Muscle of back (tissue), 3 donors: ENCODE measurements at regions not wholly inside any gene's neighbourhood (a gene's known extent, or its start where the extent isn't known, plus 50 kb on each side); places are given as distances from the start of the nearest gene placed in this dataset.
A peak's percentile ranks its signal among the peaks of the same experiment; 100 is the strongest.

Experiments
- DNase-seq, 3 donors: peaks; one replicate each; pipeline versions ENCODE4 v3.0.0 to v3.0.0-alpha.2; 2013

GRCh38 chr12:89995870-89996269 lies 287.2 kb upstream of the ATP2B1 start:
- DNase-seq = no peak

DNA sequence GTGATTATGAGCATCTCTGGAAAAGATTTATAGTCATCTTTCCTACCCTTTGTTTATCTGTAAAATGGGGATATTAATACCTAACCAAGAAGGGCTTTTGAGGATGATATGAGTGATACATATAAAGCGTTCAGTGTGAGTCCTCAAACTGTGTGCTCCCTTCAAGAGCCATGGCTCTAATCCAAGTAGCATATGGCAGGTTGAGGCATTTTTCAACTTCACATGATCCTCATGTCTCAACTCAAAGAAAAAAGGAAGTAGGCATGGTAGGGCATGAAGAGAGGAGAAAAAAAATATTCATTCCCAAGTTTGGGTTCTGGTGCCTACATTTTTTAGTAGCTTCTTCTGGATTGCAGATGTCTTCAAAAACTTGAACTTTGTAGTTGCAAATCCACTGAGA lies 286.3 kb upstream of the ATP2B1 start:
- peak in 1 of 3 donors; percentile 17 for DNase-seq

DNA sequence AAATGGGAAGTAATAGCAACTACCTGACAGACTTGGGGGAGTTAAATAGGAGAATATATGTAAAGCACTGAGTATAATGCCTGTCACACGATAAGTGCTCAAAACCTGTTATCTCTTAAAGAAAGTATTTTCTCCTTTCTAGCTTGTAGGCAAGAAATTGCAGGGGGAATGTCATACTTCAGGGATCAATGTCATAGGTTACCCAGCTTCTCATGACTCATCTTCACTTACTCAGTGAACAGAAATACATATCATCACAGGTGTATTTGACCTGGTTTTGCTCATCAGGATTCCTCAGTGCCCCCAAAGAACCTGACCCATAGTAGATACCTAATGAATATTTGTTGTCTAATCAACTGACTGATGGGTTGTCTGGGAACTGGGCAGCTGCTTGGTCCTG lies 285.0 kb upstream of the ATP2B1 start:
- no peak for DNase-seq

DNA sequence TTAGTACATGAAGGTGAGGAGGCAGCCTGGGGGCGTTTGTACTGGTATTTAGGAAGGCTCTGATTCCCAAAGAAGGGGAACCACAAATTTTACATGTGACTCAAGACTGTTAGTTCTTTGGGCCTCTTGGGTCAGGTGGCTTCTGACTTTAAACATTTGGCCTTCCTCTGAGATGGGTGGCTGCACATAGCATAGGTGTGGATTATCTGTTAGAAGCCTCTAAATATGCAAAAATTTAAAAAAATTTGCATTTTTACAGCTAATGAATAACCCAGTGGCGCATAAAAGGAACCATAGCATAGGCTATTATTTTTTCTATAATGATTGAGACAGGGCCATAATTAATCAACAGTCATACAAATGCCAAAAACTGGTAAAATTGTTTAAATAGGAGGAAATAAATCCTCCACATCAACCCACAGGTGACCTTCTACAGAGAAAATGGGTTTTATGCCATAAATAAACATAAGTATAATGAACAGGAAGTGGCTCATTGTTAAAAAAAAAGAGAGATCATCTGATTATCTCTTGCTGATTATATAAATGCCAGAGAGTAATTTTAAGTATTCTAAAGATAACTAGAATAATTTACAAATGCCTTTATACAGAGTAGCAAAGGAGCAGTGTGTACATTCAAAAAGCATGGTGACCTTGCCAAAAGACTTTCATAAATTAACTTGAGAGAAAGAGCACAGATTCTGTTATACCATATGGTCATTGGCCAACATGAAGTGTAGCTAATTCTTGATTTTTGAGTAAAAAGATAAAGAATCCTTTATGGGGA lies 284.2 kb upstream of the ATP2B1 start:
- no peak for DNase-seq

GRCh38 chr12:89991807-89992590 lies 283.4 kb upstream of the ATP2B1 start:
- DNase-seq = no peak

GRCh38 chr12:89988188-89988915 lies 279.7 kb upstream of the ATP2B1 start:
- DNase-seq = peak in 1 of 3 donors; percentile 26

- no peak for DNase-seq
Measured at GRCh38 chr12:89985935-89986334, 277.3 kb upstream of the ATP2B1 start.

DNA sequence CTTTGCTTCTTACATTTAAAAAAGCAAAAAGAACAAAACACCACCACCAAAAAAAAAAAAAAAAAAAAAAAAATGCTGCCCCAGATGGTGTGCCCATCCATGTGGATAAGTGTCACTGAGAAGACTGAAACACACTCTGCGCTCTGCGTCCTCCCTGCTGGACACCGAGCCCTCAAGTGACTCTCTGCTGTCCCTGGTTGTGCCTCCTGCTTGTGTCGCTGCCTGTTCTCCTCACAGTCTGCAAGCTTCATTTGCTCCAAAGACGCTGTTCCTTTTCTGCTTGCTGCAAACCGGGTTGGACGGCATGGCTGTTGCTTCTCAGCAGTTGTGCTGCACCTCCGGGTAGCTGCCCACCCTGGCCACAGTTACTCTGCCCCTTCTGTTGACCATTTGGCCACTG lies 276.2 kb upstream of the ATP2B1 start:
- DNase-seq = no peak

DNA sequence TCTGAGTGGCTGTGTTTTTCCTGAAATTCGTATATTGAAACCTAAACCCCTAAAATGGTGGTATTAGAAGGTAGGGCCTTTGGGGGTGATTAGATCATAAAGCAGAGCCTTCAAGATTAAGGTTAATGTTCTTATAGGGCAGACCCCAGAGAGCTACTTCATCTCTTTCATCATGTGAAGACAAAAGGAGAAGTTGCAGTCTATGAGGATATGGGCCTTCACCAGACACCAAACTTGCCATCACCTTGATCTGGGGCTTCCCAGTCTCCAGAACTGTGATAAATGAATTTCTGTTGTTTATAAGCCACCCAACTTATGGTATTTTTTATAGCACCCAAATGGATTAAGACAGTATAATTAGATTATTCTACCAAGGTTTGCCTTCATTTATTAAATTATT lies 275.0 kb upstream of the ATP2B1 start:
- DNase-seq = no peak

DNA sequence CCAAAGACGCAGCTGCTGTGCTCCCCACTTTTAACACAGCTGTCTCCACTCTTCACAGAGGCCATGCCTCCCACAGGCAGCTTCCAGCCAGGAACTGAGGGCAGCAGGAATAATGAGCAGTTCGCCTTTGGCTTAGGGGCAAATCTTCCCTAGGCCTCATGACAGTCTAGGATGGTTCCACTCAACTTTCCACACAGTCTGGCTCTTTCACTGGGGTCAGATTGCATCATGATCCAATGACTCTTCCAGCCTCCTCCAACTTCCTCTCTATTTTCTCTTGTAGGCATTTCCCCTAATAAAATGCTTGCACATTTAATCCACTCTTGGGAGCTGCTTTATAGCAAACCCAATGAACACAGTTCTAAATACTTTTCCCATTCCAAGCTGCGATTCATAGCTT lies 271.6 kb upstream of the ATP2B1 start:
- DNase-seq = peak in 2 of 3 donors; percentile 20 to 57

- DNase-seq = peak in 2 of 3 donors; percentile 22 to 37
Measured at GRCh38 chr12:89977405-89978085, 268.9 kb upstream of the ATP2B1 start.

DNA sequence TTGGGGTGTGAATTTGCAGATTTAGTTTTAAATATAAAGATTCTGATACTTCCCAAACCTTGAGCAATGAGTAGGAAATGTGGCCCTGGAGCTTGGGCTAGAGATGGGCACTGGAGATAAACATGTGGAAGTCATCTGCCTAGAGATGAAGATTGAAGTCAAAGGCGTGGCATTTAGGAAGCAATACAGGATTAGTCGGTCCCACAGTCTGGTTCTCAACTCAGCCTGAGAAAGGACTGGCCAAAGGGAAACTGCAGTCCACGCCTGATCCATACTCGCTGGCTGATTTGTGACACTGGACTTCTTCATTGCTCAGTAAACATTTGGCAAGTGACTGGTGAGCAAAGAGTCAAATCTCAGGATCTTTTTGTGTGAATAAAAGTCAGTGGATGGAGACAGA lies 268.2 kb upstream of the ATP2B1 start:
- no peak for DNase-seq

DNA sequence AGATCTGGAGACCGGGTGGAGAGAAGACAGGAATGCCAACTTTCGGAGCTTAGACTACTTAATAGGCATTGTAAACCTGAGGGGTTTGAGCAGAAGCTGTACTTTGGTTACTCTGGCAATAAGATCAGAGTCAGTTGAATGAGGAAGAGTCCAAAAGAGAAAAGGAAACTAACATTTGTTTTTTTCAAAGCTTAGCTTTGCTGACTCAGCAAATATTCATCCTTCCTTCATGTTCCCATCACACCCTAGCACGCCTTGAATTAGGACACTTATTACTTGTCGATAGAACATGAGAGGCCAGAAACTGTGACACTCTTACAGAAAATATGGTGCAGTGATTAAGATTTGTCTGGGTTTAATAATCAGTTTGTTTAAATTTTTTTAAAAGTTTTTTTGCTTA lies 266.9 kb upstream of the ATP2B1 start:
- DNase-seq = no peak

- peak in 2 of 3 donors; percentile 30 to 53 for DNase-seq
Measured at GRCh38 chr12:89971880-89972279, 263.2 kb upstream of the ATP2B1 start.

DNA sequence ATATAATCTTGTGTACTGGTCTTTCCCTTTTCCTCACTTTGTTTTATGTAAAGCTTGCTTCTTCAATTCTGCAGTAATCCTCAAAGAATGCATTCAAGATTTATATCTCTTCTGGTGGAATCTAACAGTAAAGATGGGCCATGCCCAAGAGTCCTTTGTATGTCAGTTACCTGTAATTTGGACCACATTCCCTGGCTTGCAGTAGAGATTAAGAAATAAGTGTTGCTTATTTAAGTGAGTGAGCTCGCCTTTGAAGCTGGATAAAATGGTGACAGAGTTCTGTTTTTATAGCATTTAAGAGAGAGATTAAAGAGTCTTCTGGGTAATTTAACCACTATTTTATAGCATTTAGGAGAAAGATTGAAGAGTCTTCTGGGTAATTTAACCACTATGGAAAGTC lies 262.1 kb upstream of the ATP2B1 start:
- DNase-seq = no peak

GRCh38 chr12:89969093-89969492 lies 260.5 kb upstream of the ATP2B1 start:
- DNase-seq = no peak

DNA sequence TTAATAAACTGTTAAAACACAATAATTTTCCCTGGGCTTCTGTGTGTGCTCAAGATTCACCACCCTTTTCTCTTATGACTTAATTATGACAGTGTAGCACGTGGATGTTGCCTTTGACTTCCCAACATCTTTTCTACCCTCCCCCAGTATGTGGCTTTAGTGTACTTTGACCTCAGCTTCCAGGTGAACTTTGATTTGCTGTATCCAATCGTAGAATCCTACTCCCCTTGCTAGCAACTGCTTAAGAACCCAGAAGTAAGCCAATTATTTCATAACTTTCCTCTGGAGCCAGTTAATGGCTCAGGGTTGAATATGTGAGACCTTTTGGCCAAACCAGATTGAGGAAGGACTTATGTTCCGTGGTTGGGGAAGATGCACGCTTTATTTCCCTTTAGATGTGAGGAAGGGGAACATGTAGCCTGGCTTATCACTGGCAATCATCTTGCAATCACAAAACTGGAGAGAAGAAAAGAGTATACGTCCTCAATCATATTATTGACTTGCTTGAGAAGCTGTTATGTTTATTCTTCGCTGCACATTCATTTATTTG lies 259.6 kb upstream of the ATP2B1 start:
- no peak for DNase-seq

- DNase-seq = no peak
Measured at GRCh38 chr12:89966495-89967240, 258.0 kb upstream of the ATP2B1 start.

GRCh38 chr12:89965993-89966392 lies 257.4 kb upstream of the ATP2B1 start:
- no peak for DNase-seq

DNA sequence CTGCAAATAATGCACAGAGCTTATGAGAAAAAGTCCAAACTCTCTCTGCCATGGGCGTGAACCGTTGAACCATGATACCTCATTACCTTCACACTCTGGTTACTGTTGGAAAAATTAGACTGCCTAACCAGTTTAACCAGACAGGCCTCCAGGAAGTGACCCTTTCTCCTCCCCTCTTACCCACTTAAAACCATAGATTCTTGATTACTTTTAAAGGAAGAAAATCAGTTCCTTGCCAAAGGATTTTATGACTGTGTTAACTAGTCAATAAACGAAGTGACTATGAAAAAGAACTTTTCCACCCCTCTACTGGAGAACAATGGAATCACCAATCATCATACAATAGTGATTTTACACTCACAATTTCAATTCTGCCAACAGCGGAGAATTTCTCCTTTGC lies 254.0 kb upstream of the ATP2B1 start:
- DNase-seq = no peak
